ENCODE measurements at regions not wholly inside any gene's neighbourhood (a gene's known extent, or its start where the extent isn't known, plus 50 kb on each side); places are given as distances from the start of the nearest gene placed in this dataset.

- TF ChIP-seq USF2 (IDR thresholded peaks at IDR 0.05; ENCODE audit: borderline replicate concordance, low read depth, low read length) (no peak), FOS (IDR thresholded peaks at IDR 0.05; ENCODE audit: borderline replicate concordance, extremely low read depth, insufficient read length) (no peak), SIN3A (IDR thresholded peaks at IDR 0.05; ENCODE audit: low read depth, low read length) (no peak), RCOR1 (conservative IDR thresholded peaks at IDR 0.05; ENCODE audit: low read depth, low read length) (no peak), POLR2AphosphoS5 (IDR thresholded peaks at IDR 0.05; ENCODE audit: low read length) (no peak), LARP7 (IDR thresholded peaks at IDR 0.05) (no peak), SREBF2 (IDR thresholded peaks at IDR 0.05; ENCODE audit: low read length) (no peak), POLR2A (IDR thresholded peaks at IDR 0.05; ENCODE audit: low read depth, low read length) (no peak), NRF1 (conservative IDR thresholded peaks at IDR 0.05; ENCODE audit: low read depth, low read length) (no peak), CREM (IDR thresholded peaks at IDR 0.05; ENCODE audit: low read depth) (no peak), USF1 (IDR thresholded peaks at IDR 0.05; ENCODE audit: borderline replicate concordance, extremely low read length, insufficient read depth, low read depth, low read length) (no peak), GABPA (IDR thresholded peaks at IDR 0.05; ENCODE audit: low read depth) (no peak)
- TF ChIP-seq, protein P1, sequence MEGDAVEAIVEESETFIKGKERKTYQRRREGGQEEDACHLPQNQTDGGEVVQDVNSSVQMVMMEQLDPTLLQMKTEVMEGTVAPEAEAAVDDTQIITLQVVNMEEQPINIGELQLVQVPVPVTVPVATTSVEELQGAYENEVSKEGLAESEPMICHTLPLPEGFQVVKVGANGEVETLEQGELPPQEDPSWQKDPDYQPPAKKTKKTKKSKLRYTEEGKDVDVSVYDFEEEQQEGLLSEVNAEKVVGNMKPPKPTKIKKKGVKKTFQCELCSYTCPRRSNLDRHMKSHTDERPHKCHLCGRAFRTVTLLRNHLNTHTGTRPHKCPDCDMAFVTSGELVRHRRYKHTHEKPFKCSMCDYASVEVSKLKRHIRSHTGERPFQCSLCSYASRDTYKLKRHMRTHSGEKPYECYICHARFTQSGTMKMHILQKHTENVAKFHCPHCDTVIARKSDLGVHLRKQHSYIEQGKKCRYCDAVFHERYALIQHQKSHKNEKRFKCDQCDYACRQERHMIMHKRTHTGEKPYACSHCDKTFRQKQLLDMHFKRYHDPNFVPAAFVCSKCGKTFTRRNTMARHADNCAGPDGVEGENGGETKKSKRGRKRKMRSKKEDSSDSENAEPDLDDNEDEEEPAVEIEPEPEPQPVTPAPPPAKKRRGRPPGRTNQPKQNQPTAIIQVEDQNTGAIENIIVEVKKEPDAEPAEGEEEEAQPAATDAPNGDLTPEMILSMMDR (IDR thresholded peaks at IDR 0.05 in 2 of 3, conservative IDR thresholded peaks at IDR 0.05 in 1 of 3; ENCODE audit: control insufficient read depth in 2 of 3, extremely low read depth in 1 of 3, insufficient read depth in 1 of 3, low read depth in 3 of 3, low read length in 3 of 3): no peak
These were observed 250.1 kb downstream of the FBXO15 start for GRCh38 chr18:73897517-73897916.
